GM12878 (cell line): ENCODE measurements at regions not wholly inside any gene's neighbourhood (a gene's known extent, or its start where the extent isn't known, plus 50 kb on each side); places are given as distances from the start of the nearest gene placed in this dataset.

Experiments
- ATAC-seq: fragments of 200-7000 bp; cut with Tn5 transposase; 3 replicates; pipeline ENCODE4 v1.9.1; 2020; ENCODE audit warnings: mild to moderate bottlenecking, moderate library complexity
- BruUV-seq: library from RNA; stranded (reverse); fragments of 400-500 nt; replicated peaks from 2 replicates; lab custom pipeline; 2021; lab: Mats Ljungman, UMichigan
- CTCF ChIA-PET: fragments of 300-600 bp; sonication (Branson Sonifier 250); formaldehyde crosslinking; extraction: SDS; loops from one replicate; lab custom pipeline; 2021; ENCODE audit warnings: inconsistent platforms; lab: Yijun Ruan, JAX
- POLR2A ChIA-PET: fragments of 350-600 bp; formaldehyde crosslinking; extraction: SDS; loops from one replicate; lab custom pipeline; 2021; ENCODE audit warnings: inconsistent platforms; lab: Charles Lee
- RAD21 ChIA-PET: fragments of 300-600 bp; sonication (Branson Sonifier 250); formaldehyde crosslinking; loops from one replicate; lab custom pipeline; 2023; ENCODE audit warnings: antibody characterized with exemption; ENCODE audit not compliant: unreplicated experiment; lab: Charles Lee
- SMC1A ChIA-PET: fragments of 300-600 bp; sonication (Branson Sonifier 250); formaldehyde crosslinking; loops from one replicate; lab custom pipeline; 2023; ENCODE audit not compliant: unreplicated experiment, uncharacterized antibody; lab: Charles Lee
- DNase-seq: peaks from one replicate; pipeline ENCODE4 v3.0.0-alpha.2; 2011; ENCODE audit warnings: low read depth, low spot score
- FAIRE-seq: peaks from 3 replicates; lab custom pipeline; 2011; peaks lifted over from hg19 to GRCh38; lab: Jason Lieb, UNC
- H2AFZ ChIP-seq: 2 replicates; pipeline ENCODE4 v1.6.0; 2011; ENCODE audit warnings: low read depth, low read length, control low read depth; ENCODE audit not compliant: control insufficient read depth
- H3K27ac ChIP-seq: 2 replicates; pipeline ENCODE4 v1.5.1; 2011; ENCODE audit warnings: control low read depth; ENCODE audit not compliant: control insufficient read depth, insufficient read depth
- H3K27me3 ChIP-seq, 2 experiments: replicated peaks in 1 of 2; 2 replicates each; pipeline versions ENCODE4 v1.6.0 to v1.6.1; 2011; ENCODE audit warnings: low read length in 1 of 2; ENCODE audit not compliant: control insufficient read depth in 2 of 2, insufficient read depth in 2 of 2
- H3K36me3 ChIP-seq, 2 experiments: 2 replicates each; pipeline ENCODE4 v1.5.1; 2011; ENCODE audit warnings: low read length in 1 of 2; ENCODE audit not compliant: control insufficient read depth in 2 of 2, insufficient read depth in 2 of 2
- H3K4me1 ChIP-seq: 2 replicates; pipeline ENCODE4 v1.6.1; 2011; ENCODE audit warnings: mild to moderate bottlenecking, low read length, moderate library complexity, mixed read lengths; ENCODE audit not compliant: control insufficient read depth, insufficient read depth
- H3K4me2 ChIP-seq: 2 replicates; pipeline ENCODE4 v1.6.0; 2011; ENCODE audit warnings: control low read depth; ENCODE audit not compliant: control insufficient read depth, insufficient read depth
- H3K4me3 ChIP-seq: fragments of 200-600 bp; sonication (generic); 2 replicates; pipeline ENCODE4 v1.5.1; 2016
- H3K79me2 ChIP-seq: 2 replicates; pipeline ENCODE4 v1.6.0; 2011; ENCODE audit warnings: low read length; ENCODE audit not compliant: control insufficient read depth, insufficient read depth
- H3K9ac ChIP-seq: 2 replicates; pipeline ENCODE4 v1.8.0; 2011; ENCODE audit warnings: low read length, control low read depth, mixed read lengths; ENCODE audit not compliant: control insufficient read depth, insufficient read depth
- H3K9me3 ChIP-seq: replicated peaks from 3 replicates; pipeline ENCODE4 v1.5.1; 2011; ENCODE audit warnings: mild to moderate bottlenecking, low read length; ENCODE audit not compliant: control insufficient read depth, insufficient read depth
- H4K20me1 ChIP-seq: 2 replicates; pipeline ENCODE4 v1.6.0; 2011; ENCODE audit not compliant: control insufficient read depth, insufficient read depth
- BACH1 ChIP-seq: fragments of 450-650 bp; IDR thresholded peaks from 2 replicates; pipeline ENCODE4 v1.6.1; 2017; ENCODE audit warnings: mild to moderate bottlenecking, borderline replicate concordance
- MEF2A ChIP-seq: IDR thresholded peaks from 2 replicates; pipeline ENCODE4 v1.6.1; 2011; ENCODE audit warnings: low read depth, mild to moderate bottlenecking, low read length, moderate library complexity; ENCODE audit not compliant: insufficient read depth
- MTA2 ChIP-seq: fragments of 450-650 bp; IDR thresholded peaks from 2 replicates; pipeline ENCODE4 v1.6.1; 2016; ENCODE audit warnings: low read depth, mild to moderate bottlenecking, moderate library complexity
- NR2C1 ChIP-seq: fragments of 450-650 bp; IDR thresholded peaks from 2 replicates; pipeline ENCODE4 v1.6.1; 2017; ENCODE audit warnings: antibody characterized with exemption, mild to moderate bottlenecking, moderate library complexity
- REST ChIP-seq: IDR thresholded peaks from 2 replicates; pipeline ENCODE4 v1.6.1; 2012; ENCODE audit warnings: mild to moderate bottlenecking, low read depth, low read length
- SKIL ChIP-seq: fragments of 450-650 bp; IDR thresholded peaks from 2 replicates; pipeline ENCODE4 v1.6.1; 2017; ENCODE audit warnings: mild to moderate bottlenecking, low read depth, inconsistent platforms; ENCODE audit not compliant: poor library complexity, severe bottlenecking
- WGBS: methylation state at CpG from one replicate; pipeline ENCODE4 v1.1.6; 2016; ENCODE audit warnings: low lambda C conversion rate; ENCODE audit not compliant: insufficient replicate concordance, insufficient coverage; ENCODE audit errors: missing lambda C conversion rate; 5-methylcytosine and 5-hydroxymethylcytosine counted together
- in situ Hi-C: fragments of 300-500 bp; cut with MboI; formaldehyde crosslinking; loops from 9 replicates; pipeline ENCODE4 v1.14.3; 2018; ENCODE audit warnings: mixed read lengths
- intact Hi-C: fragments of 100-400 bp; cut with micrococcal nuclease; formaldehyde crosslinking; loops from one replicate; pipeline ENCODE4 v1.14.2; 2022; ENCODE audit not compliant: unreplicated experiment

GRCh38 chr22:48712558-48713271, 1115.0 kb downstream of the BRD1 start (continued):
- TF ChIP-seq SKIL (no peak), MEF2A (no peak), BACH1 (no peak), NR2C1 (no peak), REST (no peak)
- TF ChIP-seq, all 136 proteins: peak for 0

- no peak for TF ChIP-seq MTA2
- H3K36me3 ChIP-seq = no peaks in the 10 kb centered on the region
- no peak overlapping the region for H3K9ac ChIP-seq
- FAIRE-seq (no peak), DNase-seq (no peak), ATAC-seq (no peak)
- H3K79me2 ChIP-seq = no peaks in the 10 kb centered on the region
- CTCF ChIA-PET = no interaction called here
- no peak overlapping the region for H2AFZ ChIP-seq
- BruUV-seq = no TSS peak
- no peaks in the 10 kb centered on the region for H3K4me1 ChIP-seq
- RAD21 ChIA-PET = no interaction called here
- no peaks in the 10 kb centered on the region for H4K20me1 ChIP-seq
- 49% methylated on average over 21 of the region's 22 CpGs for WGBS
- POLR2A ChIA-PET = no interaction called here
- H3K27ac ChIP-seq = no peak overlapping the region
- no peak overlapping the region for H3K4me3 ChIP-seq
- SMC1A ChIA-PET = no interaction called here
- H3K4me2 ChIP-seq = no peak overlapping the region
- H3K27me3 ChIP-seq = no peaks in the 10 kb centered on the region
- in situ Hi-C loops (no loop called here), intact Hi-C loops (no loop called here)
- no peaks in the 10 kb centered on the region; the same call in 2 of the 3 replicates for H3K9me3 ChIP-seq
Measured at GRCh38 chr22:48711669-48712068, 1116.0 kb downstream of the BRD1 start.
